Smooth muscle cell (in vitro differentiated cells): ENCODE measurements at regions not wholly inside any gene's neighbourhood (a gene's known extent, or its start where the extent isn't known, plus 50 kb on each side); places are given as distances from the start of the nearest gene placed in this dataset.
"Not testable (repeated sequence)": the region's sequence is repeated elsewhere in the genome, so short reads cannot be mapped to it uniquely, and the experiment has no call there.

Experiments
- DNase-seq: peaks from one replicate; lab custom pipeline; 2025; ENCODE audit not compliant: unreplicated experiment; lab: John Stamatoyannopoulos, UW
- H2AFZ ChIP-seq: fragments of 200-600 bp; sonication (generic); 2 replicates; pipeline ENCODE4 v1.6.0; 2016; ENCODE audit warnings: antibody characterized with exemption, low read depth, mild to moderate bottlenecking
- H3F3A ChIP-seq: fragments of 200-600 bp; sonication (generic); 2 replicates; pipeline ENCODE4 v1.6.0; 2017; ENCODE audit warnings: antibody characterized with exemption, low read depth
- H3K27ac ChIP-seq: fragments of 200-600 bp; sonication (generic); 2 replicates; pipeline ENCODE4 v1.5.1; 2016; ENCODE audit warnings: low read depth, mild to moderate bottlenecking
- H3K27me3 ChIP-seq: fragments of 200-600 bp; sonication (generic); 2 replicates; pipeline ENCODE4 v1.6.1; 2016; ENCODE audit warnings: low read depth, mild to moderate bottlenecking
- H3K36me3 ChIP-seq: fragments of 200-600 bp; sonication (generic); 2 replicates; pipeline ENCODE4 v1.5.1; 2016; ENCODE audit warnings: low read depth
- H3K4me1 ChIP-seq: fragments of 200-600 bp; sonication (generic); 2 replicates; pipeline ENCODE4 v1.5.1; 2016; ENCODE audit warnings: low read depth
- H3K4me2 ChIP-seq: fragments of 200-600 bp; sonication (generic); 2 replicates; pipeline ENCODE4 v1.6.0; 2016; ENCODE audit warnings: mild to moderate bottlenecking
- H3K4me3 ChIP-seq: fragments of 200-600 bp; sonication (generic); 2 replicates; pipeline ENCODE4 v1.5.1; 2016; ENCODE audit warnings: mild to moderate bottlenecking
- H3K79me2 ChIP-seq: fragments of 200-600 bp; sonication (generic); 2 replicates; pipeline ENCODE4 v1.6.0; 2016; ENCODE audit warnings: low read depth, mild to moderate bottlenecking
- H3K9ac ChIP-seq: fragments of 200-600 bp; sonication (generic); 2 replicates; pipeline ENCODE4 v1.6.0; 2016; ENCODE audit warnings: low read depth
- H3K9me3 ChIP-seq: fragments of 200-600 bp; sonication (generic); replicated peaks from 2 replicates; pipeline ENCODE4 v1.5.1; 2016; ENCODE audit warnings: low read depth
- H4K20me1 ChIP-seq: fragments of 200-600 bp; sonication (generic); 2 replicates; pipeline ENCODE4 v1.6.0; 2016; ENCODE audit warnings: low read depth
- WGBS: methylation state at CpG from one replicate; pipeline ENCODE4 v1.1.7; 2016; ENCODE audit warnings: low lambda C conversion rate; 5-methylcytosine and 5-hydroxymethylcytosine counted together
- TF ChIP-seq, protein P1 (sequence below): fragments of 200-600 bp; sonication (generic); IDR thresholded peaks from 2 replicates; pipeline ENCODE4 v1.5.1; 2017; ENCODE audit warnings: borderline replicate concordance, mild to moderate bottlenecking, antibody characterized with exemption; ENCODE audit not compliant: insufficient read depth, poor library complexity, severe bottlenecking

DNA sequence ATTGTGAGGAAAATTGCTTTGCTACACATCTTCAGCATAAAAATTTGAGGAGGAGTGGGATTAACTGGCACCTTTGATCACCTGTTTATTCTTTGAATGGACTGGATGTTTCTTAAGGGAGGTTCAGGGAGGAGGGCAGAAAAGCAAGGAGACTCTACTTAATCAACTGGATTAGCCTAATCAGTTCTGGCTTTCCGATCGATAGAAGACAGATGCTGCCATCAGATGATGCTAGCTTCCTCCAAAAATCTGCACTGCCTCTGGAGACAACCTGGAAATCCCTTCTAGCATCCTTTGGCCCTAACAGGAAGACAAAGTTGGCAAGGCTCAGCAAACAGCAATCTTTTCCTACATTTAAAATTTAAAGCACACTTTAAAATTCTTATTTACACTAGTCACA lies 197.8 kb downstream of the EBLN2 start:
- no peaks in the 10 kb centered on the region for H3K4me1 ChIP-seq
- H3K9ac ChIP-seq, result no peak overlapping the region
- no peak overlapping the region for H3K4me3 ChIP-seq
- H3K27ac ChIP-seq, result no peak overlapping the region
- TF ChIP-seq, protein P1, sequence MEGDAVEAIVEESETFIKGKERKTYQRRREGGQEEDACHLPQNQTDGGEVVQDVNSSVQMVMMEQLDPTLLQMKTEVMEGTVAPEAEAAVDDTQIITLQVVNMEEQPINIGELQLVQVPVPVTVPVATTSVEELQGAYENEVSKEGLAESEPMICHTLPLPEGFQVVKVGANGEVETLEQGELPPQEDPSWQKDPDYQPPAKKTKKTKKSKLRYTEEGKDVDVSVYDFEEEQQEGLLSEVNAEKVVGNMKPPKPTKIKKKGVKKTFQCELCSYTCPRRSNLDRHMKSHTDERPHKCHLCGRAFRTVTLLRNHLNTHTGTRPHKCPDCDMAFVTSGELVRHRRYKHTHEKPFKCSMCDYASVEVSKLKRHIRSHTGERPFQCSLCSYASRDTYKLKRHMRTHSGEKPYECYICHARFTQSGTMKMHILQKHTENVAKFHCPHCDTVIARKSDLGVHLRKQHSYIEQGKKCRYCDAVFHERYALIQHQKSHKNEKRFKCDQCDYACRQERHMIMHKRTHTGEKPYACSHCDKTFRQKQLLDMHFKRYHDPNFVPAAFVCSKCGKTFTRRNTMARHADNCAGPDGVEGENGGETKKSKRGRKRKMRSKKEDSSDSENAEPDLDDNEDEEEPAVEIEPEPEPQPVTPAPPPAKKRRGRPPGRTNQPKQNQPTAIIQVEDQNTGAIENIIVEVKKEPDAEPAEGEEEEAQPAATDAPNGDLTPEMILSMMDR, result no peak
- H3K36me3 ChIP-seq, result no peaks in the 10 kb centered on the region
- H3K4me2 ChIP-seq, result no peak overlapping the region
- no peaks in the 10 kb centered on the region for H3K79me2 ChIP-seq
- DNase-seq, result no peak
- H3K27me3 ChIP-seq, result peaks cover 14% of the 10 kb centered on the region
- H2AFZ ChIP-seq, result no peak overlapping the region
- no peaks in the 10 kb centered on the region for H4K20me1 ChIP-seq
- WGBS, result 100% methylated on average over 2 of the region's 2 CpGs
- H3F3A ChIP-seq, result no peaks in the 10 kb centered on the region
- H3K9me3 ChIP-seq, result no peaks in the 10 kb centered on the region

- TF ChIP-seq, protein P1, result no peak
- no peak overlapping the region for H2AFZ ChIP-seq
- no peaks in the 10 kb centered on the region for H3F3A ChIP-seq
- H3K36me3 ChIP-seq, result no peaks in the 10 kb centered on the region
- H3K9me3 ChIP-seq, result no peaks in the 10 kb centered on the region
- no peaks in the 10 kb centered on the region for H3K4me1 ChIP-seq
- no peak overlapping the region for H3K27ac ChIP-seq
- DNase-seq, result no peak
- H3K79me2 ChIP-seq, result no peaks in the 10 kb centered on the region
- H3K4me3 ChIP-seq, result no peak overlapping the region
- H3K9ac ChIP-seq, result no peak overlapping the region
- H3K27me3 ChIP-seq, result peaks cover 12% of the 10 kb centered on the region
- H3K4me2 ChIP-seq, result no peak overlapping the region
- H4K20me1 ChIP-seq, result no peaks in the 10 kb centered on the region
- 77% methylated on average over 1 of the region's 1 CpG for WGBS
Measured at GRCh38 chr3:73259856-73260255, 198.4 kb downstream of the EBLN2 start.

GRCh38 chr3:73266558-73266957 lies 205.1 kb downstream of the EBLN2 start:
- H3K4me2 ChIP-seq, H3K27ac ChIP-seq, H3K9ac ChIP-seq, H3K36me3 ChIP-seq, H3F3A ChIP-seq, H2AFZ ChIP-seq, DNase-seq, H3K9me3 ChIP-seq, H3K4me1 ChIP-seq, H3K27me3 ChIP-seq, H3K79me2 ChIP-seq, H3K4me3 ChIP-seq, H4K20me1 ChIP-seq: not testable (repeated sequence)
- WGBS, result 89% methylated on average over 1 of the region's 1 CpG

- H3K36me3 ChIP-seq, H3K4me3 ChIP-seq: not testable (repeated sequence)
- 91% methylated on average over 19 of the region's 25 CpGs for WGBS
Measured at GRCh38 chr3:73269126-73269525, 207.7 kb downstream of the EBLN2 start.

DNA sequence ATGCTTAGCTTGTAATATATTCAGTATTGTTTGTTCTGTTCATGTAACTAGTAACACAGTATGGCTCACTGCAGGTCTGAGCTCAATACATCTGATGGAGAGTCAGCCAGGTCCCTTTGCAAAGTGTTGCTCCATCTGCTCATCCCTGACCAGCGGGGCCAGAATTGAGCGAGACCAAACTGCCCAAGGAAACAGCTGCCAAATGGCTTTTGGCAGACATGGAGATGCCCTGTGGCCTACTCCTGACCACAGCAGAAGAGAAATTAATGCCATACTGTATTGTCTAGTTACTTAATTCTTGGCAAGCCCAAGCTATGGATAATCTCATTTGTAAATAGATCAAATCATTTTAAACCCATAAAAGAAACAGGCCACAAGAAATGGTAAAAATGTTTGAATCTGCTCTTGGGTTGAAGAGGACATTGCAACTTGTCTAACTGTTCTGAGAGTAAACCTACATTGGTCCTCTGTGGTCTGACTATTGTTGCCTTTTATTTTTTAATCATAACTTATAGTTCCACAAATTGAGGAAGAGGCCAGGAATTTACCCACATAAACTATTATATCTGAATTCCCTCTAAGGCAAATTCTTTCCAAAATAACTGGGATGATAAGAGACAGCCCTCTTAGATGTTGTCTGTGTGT lies 209.5 kb downstream of the EBLN2 start:
- H2AFZ ChIP-seq, result no peak overlapping the region
- 100% methylated on average over 2 of the region's 2 CpGs for WGBS
- H3K27me3 ChIP-seq, result no peaks in the 10 kb centered on the region
- TF ChIP-seq, protein P1, result no peak
- H3K27ac ChIP-seq, result no peak overlapping the region
- H3K79me2 ChIP-seq, result no peaks in the 10 kb centered on the region
- no peak overlapping the region for H3K4me2 ChIP-seq
- no peaks in the 10 kb centered on the region for H3K36me3 ChIP-seq
- DNase-seq, result no peak
- H3K4me3 ChIP-seq, result no peak overlapping the region
- no peaks in the 10 kb centered on the region for H3K9me3 ChIP-seq
- H3F3A ChIP-seq, result no peaks in the 10 kb centered on the region
- no peaks in the 10 kb centered on the region for H4K20me1 ChIP-seq
- H3K9ac ChIP-seq, result no peak overlapping the region
- H3K4me1 ChIP-seq, result no peaks in the 10 kb centered on the region

More at GRCh38 chr3:73269126-73269525, 207.7 kb downstream of the EBLN2 start:
- not testable (repeated sequence) for H3K79me2 ChIP-seq, H3K4me2 ChIP-seq, H3K9ac ChIP-seq, H3F3A ChIP-seq, DNase-seq, H2AFZ ChIP-seq, H4K20me1 ChIP-seq, H3K4me1 ChIP-seq, H3K27ac ChIP-seq, H3K27me3 ChIP-seq, H3K9me3 ChIP-seq
